GM18907 (cell line): ENCODE measurements at regions not wholly inside any gene's neighbourhood (a gene's known extent, or its start where the extent isn't known, plus 50 kb on each side); places are given as distances from the start of the nearest gene placed in this dataset.

Source experiments
- ATAC-seq: cut with Tn5 transposase; IDR thresholded peaks from one replicate; pipeline ENCODE4 v1.9.1; 2021; ENCODE audit warnings: mild to moderate bottlenecking, moderate library complexity; ENCODE audit not compliant: unreplicated experiment

DNA sequence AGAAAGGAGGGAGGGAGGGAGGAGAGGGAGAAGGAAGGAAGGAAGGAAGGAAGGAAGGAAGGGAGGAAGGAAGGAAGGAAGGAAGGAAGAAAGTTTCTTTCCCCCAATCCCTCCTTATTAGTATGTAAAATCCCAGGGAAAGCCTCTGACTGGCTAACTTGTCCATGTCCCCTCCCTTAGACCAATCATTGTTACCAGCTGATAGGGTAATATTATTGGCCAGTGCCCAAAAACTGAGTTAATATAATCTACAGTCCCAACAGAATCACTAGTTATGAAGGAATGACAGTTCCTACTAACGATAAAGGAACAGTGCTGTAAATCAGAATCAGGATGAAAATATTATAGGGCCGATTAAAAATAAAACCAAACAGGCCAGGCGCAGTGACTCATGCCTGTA is 53.6 kb upstream of the CCNG1 start:
- ATAC-seq = no peak

GRCh38 chr5:163384669-163385068 is 52.7 kb upstream of the CCNG1 start:
- no peak for ATAC-seq

- no peak for ATAC-seq
Measured at GRCh38 chr5:163385271-163385670, 52.1 kb upstream of the CCNG1 start.

DNA sequence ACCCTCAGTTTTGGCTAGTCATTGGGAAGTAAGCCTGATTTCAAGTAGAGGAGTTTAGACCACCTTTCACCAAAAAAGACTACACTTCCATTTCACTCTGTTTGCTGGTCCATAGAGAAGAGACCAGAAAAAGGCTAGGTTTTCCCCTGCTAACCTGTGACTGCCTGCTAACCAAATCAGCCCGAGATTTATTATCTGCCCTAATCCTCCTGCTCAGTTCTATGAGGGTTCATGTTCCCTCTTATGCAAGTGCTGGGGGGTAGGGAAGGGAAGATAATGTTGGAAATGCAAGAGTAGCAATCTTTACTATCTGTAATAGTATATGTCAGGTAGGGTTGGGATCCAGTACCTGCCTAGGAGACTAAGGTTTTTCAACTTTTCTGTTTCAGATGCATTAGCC is 51.6 kb upstream of the CCNG1 start:
- no peak for ATAC-seq

DNA sequence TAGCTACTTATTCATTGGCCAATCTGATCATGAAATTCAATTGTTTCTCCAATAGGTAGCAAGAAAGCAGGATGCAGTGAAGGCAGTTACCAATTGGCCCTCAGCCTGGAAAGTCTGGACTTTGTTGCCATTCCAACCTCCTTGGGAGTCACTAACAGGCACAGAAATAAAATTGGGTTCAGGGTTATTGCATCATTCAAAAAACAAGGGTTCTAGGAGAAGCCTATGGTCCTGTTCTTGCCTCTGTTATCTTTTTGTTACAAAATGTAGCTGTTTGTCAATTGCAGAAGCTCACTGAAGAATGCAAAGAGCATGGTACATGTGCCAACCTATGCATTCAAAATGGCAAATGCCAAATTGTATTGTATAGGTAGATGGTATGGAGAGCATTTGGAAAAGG is 51.0 kb upstream of the CCNG1 start:
- ATAC-seq = no peak

DNA sequence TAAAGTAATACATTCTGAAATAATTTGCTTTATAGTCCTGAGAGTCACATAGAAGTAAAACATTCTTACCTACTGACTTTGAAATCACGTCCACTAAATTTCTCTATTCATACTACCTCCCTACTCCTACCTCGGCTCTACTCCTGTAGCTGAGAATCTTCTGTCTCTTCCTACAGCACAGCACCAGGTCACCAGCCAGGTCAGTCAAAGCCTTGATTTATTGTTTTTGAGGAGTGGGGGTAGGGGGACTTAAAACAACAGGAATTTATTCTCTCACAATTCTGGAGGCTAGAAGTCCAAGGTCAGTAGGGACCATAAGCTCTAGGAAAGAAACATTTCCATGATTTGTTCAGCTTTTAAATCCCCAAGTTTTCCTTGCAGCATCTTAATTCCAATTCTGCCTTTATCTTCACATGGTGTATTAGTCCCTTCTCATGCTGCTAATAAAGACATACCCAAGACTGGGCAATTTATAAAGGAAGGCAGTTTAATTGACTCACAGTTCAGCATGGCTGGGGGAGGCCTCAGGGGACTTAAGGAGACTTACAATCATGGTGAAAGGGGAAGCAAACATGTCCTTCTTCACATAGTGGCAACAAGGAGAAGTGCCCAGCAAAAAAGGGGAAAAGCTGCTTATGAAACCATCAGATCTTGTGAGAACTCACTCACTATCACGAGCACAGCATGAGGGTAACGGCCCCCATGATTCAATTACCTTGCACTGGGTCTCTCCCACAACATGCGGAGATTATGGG is 49.6 kb upstream of the CCNG1 start:
- ATAC-seq = no peak
